ENCODE measurements at regions not wholly inside any gene's neighbourhood (a gene's known extent, or its start where the extent isn't known, plus 50 kb on each side); places are given as distances from the start of the nearest gene placed in this dataset.

GRCh38 chr15:98311566-98312188 lies 336.7 kb upstream of the IGF1R start:
- no peak overlapping the region for H3K4me2 ChIP-seq (ENCODE audit: low read length)
- H3K36me3 ChIP-seq (ENCODE audit: control insufficient read depth, low read length), result no peaks in the 10 kb centered on the region
- H4K20me1 ChIP-seq (ENCODE audit: control insufficient read depth, insufficient read depth, low read depth, low read length), result no peaks in the 10 kb centered on the region
- H3K4me3 ChIP-seq (ENCODE audit: low read length), result no peak overlapping the region
- no peaks in the 10 kb centered on the region for H3K4me1 ChIP-seq (ENCODE audit: control insufficient read depth, low read length)
- H3K9me3 ChIP-seq (ENCODE audit: control insufficient read depth, insufficient read depth, low read length), result no peaks in the 10 kb centered on the region
- no peaks in the 10 kb centered on the region for H3K79me2 ChIP-seq (ENCODE audit: control insufficient read depth, low read length)
- no peak overlapping the region for H3K27ac ChIP-seq (ENCODE audit: low read depth, low read length)
- TF ChIP-seq CTCF (IDR thresholded peaks at IDR 0.05; ENCODE audit: low read depth, low read length, poor library complexity, severe bottlenecking) (peak; percentile 78), EZH2phosphoT487 (IDR thresholded peaks at IDR 0.05; ENCODE audit: borderline replicate concordance, low read length) (no peak)
- H3F3A ChIP-seq (ENCODE audit: control insufficient read depth, insufficient read depth), result no peaks in the 10 kb centered on the region
- H3K27me3 ChIP-seq (ENCODE audit: control insufficient read depth, low read length), result no peaks in the 10 kb centered on the region
- H3K9me2 ChIP-seq (replicated peaks; ENCODE audit: control insufficient read depth, low read length), result no peaks in the 10 kb centered on the region

DNA sequence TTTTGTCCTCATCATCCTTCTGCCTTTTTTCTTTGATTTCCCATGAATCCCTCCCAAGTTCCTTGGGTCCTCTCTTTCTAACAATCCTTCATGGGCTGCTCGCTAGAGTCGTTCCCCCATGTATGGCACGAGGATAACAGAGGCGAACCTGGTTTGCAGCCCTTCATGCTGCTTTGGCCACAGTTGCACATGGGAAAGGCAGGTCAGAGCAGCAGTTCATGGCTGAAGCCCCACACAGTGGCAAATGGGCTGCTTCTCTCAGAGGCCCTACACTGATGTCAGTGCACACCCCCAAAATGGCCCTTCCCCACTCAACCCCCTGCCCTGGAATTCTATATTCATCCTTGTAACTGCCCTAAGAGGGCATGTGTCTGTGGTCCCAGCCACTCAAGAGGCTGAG lies 335.4 kb upstream of the IGF1R start:
- Histone ChIP-seq H4K20me1 (ENCODE audit: control insufficient read depth, insufficient read depth, low read depth, low read length) (no peaks in the 10 kb centered on the region), H3K4me1 (ENCODE audit: control insufficient read depth, low read length) (no peaks in the 10 kb centered on the region), H3K27ac (ENCODE audit: low read depth, low read length) (no peak overlapping the region), H3F3A (ENCODE audit: control insufficient read depth, insufficient read depth) (no peaks in the 10 kb centered on the region), H3K9me2 (replicated peaks; ENCODE audit: control insufficient read depth, low read length) (no peaks in the 10 kb centered on the region), H3K27me3 (ENCODE audit: control insufficient read depth, low read length) (no peaks in the 10 kb centered on the region), H3K4me3 (ENCODE audit: low read length) (no peak overlapping the region), H3K4me2 (ENCODE audit: low read length) (no peak overlapping the region), H3K79me2 (ENCODE audit: control insufficient read depth, low read length) (no peaks in the 10 kb centered on the region), H3K9me3 (ENCODE audit: control insufficient read depth, insufficient read depth, low read length) (no peaks in the 10 kb centered on the region), H3K36me3 (ENCODE audit: control insufficient read depth, low read length) (no peaks in the 10 kb centered on the region)
- TF ChIP-seq CTCF (IDR thresholded peaks at IDR 0.05; ENCODE audit: low read depth, low read length, poor library complexity, severe bottlenecking), result no peak
- TF ChIP-seq EZH2phosphoT487 (IDR thresholded peaks at IDR 0.05; ENCODE audit: borderline replicate concordance, low read length), result no peak

GRCh38 chr15:98315971-98316370 lies 332.4 kb upstream of the IGF1R start:
- no peak overlapping the region for H3K4me3 ChIP-seq (ENCODE audit: low read length)
- no peaks in the 10 kb centered on the region for H4K20me1 ChIP-seq (ENCODE audit: control insufficient read depth, insufficient read depth, low read depth, low read length)
- no peaks in the 10 kb centered on the region for H3K4me1 ChIP-seq (ENCODE audit: control insufficient read depth, low read length)
- H3K79me2 ChIP-seq (ENCODE audit: control insufficient read depth, low read length), result no peaks in the 10 kb centered on the region
- H3K9me2 ChIP-seq (replicated peaks; ENCODE audit: control insufficient read depth, low read length), result no peaks in the 10 kb centered on the region
- no peaks in the 10 kb centered on the region for H3K36me3 ChIP-seq (ENCODE audit: control insufficient read depth, low read length)
- H3K4me2 ChIP-seq (ENCODE audit: low read length), result no peak overlapping the region
- TF ChIP-seq CTCF (IDR thresholded peaks at IDR 0.05; ENCODE audit: low read depth, low read length, poor library complexity, severe bottlenecking), result no peak
- TF ChIP-seq EZH2phosphoT487 (IDR thresholded peaks at IDR 0.05; ENCODE audit: borderline replicate concordance, low read length), result no peak
- H3K9me3 ChIP-seq (ENCODE audit: control insufficient read depth, insufficient read depth, low read length), result no peaks in the 10 kb centered on the region
- no peaks in the 10 kb centered on the region for H3K27me3 ChIP-seq (ENCODE audit: control insufficient read depth, low read length)
- H3F3A ChIP-seq (ENCODE audit: control insufficient read depth, insufficient read depth), result no peaks in the 10 kb centered on the region
- no peak overlapping the region for H3K27ac ChIP-seq (ENCODE audit: low read depth, low read length)

Measured in DOHH2 (cell line).